GM12878 (cell line): ENCODE measurements at regions not wholly inside any gene's neighbourhood (a gene's known extent, or its start where the extent isn't known, plus 50 kb on each side); places are given as distances from the start of the nearest gene placed in this dataset.

Source experiments
- CTCF ChIP-seq, 3 experiments: IDR thresholded peaks in 2 of 3; conservative IDR thresholded peaks in 1 of 3; 2 replicates each; pipeline ENCODE4 v1.5.1; 2011; ENCODE audit warnings: low read depth in 3 of 3, low read length in 3 of 3, mild to moderate bottlenecking in 3 of 3, control low read depth in 2 of 3, moderate library complexity in 2 of 3, inconsistent platforms in 1 of 3, mixed read lengths in 1 of 3; ENCODE audit not compliant: control insufficient read depth in 2 of 3, insufficient read depth in 1 of 3; ENCODE audit errors: extremely low read depth in 1 of 3
- EZH2 ChIP-seq: IDR thresholded peaks from 2 replicates; pipeline ENCODE4 v1.6.1; 2012; ENCODE audit warnings: low read depth, mild to moderate bottlenecking, control low read depth, inconsistent platforms, low read length, borderline replicate concordance; ENCODE audit not compliant: control insufficient read depth
- POLR2AphosphoS5 ChIP-seq: IDR thresholded peaks from 2 replicates; pipeline ENCODE4 v1.6.1; 2011; ENCODE audit warnings: mild to moderate bottlenecking, low read length, inconsistent platforms
- RBBP5 ChIP-seq: fragments of 200-600 bp; sonication (generic); conservative IDR thresholded peaks from 2 replicates; pipeline ENCODE4 v1.6.1; 2016
- REST ChIP-seq: IDR thresholded peaks from 2 replicates; pipeline ENCODE4 v1.6.1; 2012; ENCODE audit warnings: mild to moderate bottlenecking, low read depth, low read length
- SIN3A ChIP-seq: IDR thresholded peaks from 2 replicates; pipeline ENCODE4 v1.6.1; 2012; ENCODE audit warnings: low read depth, low read length, improper control_type of control experiment

DNA sequence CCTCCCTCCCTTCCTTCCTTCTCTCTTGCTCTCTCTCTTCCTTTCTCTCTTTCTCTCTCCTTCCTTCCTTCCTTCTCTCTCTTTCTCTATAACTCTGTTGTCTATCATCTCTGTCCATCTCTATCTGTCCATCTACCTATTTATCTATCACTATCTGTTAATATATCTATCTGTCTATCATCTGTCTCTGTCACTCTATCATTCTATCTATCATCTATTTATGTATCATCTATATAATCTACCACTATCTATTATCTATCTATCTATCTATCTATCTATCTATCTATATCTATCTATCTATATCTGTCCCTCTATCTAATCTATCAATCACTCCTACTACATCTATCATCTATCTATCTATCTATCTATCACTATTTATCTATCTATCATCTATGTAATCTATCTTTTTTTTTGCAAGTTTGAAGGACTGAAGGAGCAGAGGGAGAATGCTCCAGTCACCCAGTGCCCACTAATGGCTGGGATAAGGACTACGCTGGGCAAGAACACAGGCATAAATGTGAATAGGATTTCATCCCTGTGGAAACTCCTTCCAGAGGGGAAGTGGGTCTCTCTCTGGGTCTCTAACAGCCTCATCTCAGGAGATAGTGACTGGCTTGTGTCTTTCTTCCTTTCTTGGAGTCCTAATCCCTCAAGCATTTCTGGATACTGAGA lies 427.0 kb downstream of the LPIN1 start:
- TF ChIP-seq EZH2 (no peak), CTCF (IDR thresholded peaks at IDR 0.05 in 2 of 3, conservative IDR thresholded peaks at IDR 0.05 in 1 of 3; ENCODE audit: control insufficient read depth in 2 of 3, extremely low read depth in 1 of 3, insufficient read depth in 1 of 3, low read depth in 3 of 3, low read length in 3 of 3) (peak in 1 of 3 experiments; percentile 15; a peak in 1 of 6 replicates), RBBP5 (no peak), SIN3A (no peak), POLR2AphosphoS5 (no peak), REST (no peak)
